NCI-H187 treated with DMSO at 0.1 percent for 48 hours (cell line): ENCODE measurements at regions not wholly inside any gene's neighbourhood (a gene's known extent, or its start where the extent isn't known, plus 50 kb on each side); places are given as distances from the start of the nearest gene placed in this dataset.
"Not testable (repeated sequence)": the region's sequence is repeated elsewhere in the genome, so short reads cannot be mapped to it uniquely, and the experiment has no call there.

Experiments
- DNase-seq: peaks from one replicate; lab custom pipeline; 2025; lab: John Stamatoyannopoulos, UW

DNA sequence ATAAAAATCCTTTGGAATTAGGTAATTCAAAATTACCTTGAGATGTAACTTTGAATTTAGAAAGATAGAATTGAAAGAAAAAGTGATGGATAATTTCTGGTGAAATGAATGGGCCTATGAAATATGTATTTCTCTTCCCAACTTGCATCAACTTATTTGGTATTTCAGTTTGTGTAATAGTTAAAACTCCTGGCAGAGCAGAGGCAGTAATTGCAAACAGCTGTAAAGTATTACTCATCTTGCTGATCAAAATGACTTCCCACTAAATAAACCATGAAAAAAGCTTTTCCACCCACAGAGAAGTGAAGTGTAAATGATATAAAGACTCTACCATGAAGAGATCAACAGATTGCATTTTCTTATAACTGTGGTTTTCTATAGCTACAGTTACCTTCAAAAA is 201.0 kb downstream of the POTED start:
- not testable (repeated sequence) for DNase-seq

DNA sequence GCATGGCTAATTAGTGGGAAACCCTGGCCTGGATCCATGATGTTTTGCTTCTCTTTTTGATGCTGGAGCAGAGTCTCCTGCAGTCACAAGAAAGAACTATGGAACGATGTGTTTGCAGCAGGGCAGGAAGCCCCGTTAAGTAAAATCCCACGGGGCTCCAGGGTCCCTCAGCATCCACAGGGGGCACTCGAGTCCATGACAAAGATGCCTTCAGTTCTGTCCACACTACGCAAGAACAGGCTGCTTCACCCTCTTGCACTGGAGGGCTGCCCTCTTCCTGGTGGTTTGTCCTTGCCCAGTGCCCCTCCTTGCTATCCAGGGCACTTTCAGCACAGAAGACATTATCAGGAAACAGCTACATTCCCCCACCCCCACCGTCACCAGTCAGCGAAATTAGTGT is 196.9 kb downstream of the POTED start:
- not testable (repeated sequence) for DNase-seq

DNA sequence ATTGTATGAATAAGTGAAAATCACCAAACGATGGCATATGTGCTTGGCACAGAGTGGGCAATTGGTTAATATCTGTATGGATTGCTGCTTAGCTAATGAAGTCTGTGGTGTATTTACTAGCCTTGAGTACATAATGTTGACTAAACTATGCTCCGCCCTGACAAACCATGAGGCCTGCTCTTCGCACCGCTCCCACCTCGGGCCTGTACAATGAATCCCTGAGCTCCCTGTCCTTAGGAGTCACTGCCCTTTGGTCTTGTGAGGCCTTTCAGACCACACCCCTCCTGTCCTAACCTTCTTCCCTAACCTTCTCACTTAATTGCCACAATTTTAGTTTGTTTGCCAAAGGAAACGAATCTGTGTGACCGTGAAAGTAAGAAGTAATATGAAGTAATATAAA is 193.2 kb downstream of the POTED start:
- DNase-seq, result not testable (repeated sequence)
